SK-N-SH treated with all-trans-retinoic acid at 6 μM for 48 hours (cell line): ENCODE measurements at regions not wholly inside any gene's neighbourhood (a gene's known extent, or its start where the extent isn't known, plus 50 kb on each side); places are given as distances from the start of the nearest gene placed in this dataset.

Source experiments
- ATAC-seq: fragments of 200-7000 bp; cut with Tn5 transposase; 3 replicates; pipeline ENCODE4 v1.9.1; 2020; ENCODE audit warnings: mild to moderate bottlenecking, moderate library complexity
- ARNTL ChIP-seq: fragments of 450-650 bp; formaldehyde crosslinking; IDR thresholded peaks from 2 replicates; pipeline ENCODE4 v1.5.0; 2020; ENCODE audit warnings: low read depth, mild to moderate bottlenecking, moderate library complexity, borderline replicate concordance
- BACH2 ChIP-seq: fragments of 250-450 bp; sonication (Bioruptor Pico); IDR thresholded peaks from 2 replicates; pipeline ENCODE4 v1.9.0; 2021; ENCODE audit warnings: mild to moderate bottlenecking, borderline replicate concordance
- CSDC2 ChIP-seq: fragments of 250-450 bp; sonication (Bioruptor Pico); IDR thresholded peaks from 2 replicates; pipeline ENCODE4 v1.5.0; 2020; ENCODE audit warnings: mild to moderate bottlenecking, moderate library complexity
- GLIS3 ChIP-seq: fragments of 250-450 bp; sonication (Bioruptor Pico); IDR thresholded peaks from 2 replicates; pipeline ENCODE4 v1.5.0; 2020; ENCODE audit warnings: mild to moderate bottlenecking, moderate library complexity
- ISL1 ChIP-seq: fragments of 250-450 bp; sonication (Bioruptor Pico); IDR thresholded peaks from 2 replicates; pipeline ENCODE4 v2.1.2; 2022; ENCODE audit warnings: mild to moderate bottlenecking, moderate library complexity
- OSR1 ChIP-seq: fragments of 250-450 bp; sonication (Bioruptor Pico); IDR thresholded peaks from 2 replicates; pipeline ENCODE4 v1.8.0; 2022; ENCODE audit warnings: moderate library complexity, mild to moderate bottlenecking, inconsistent platforms
- PPARA ChIP-seq: fragments of 250-450 bp; sonication (Bioruptor Pico); IDR thresholded peaks from 2 replicates; pipeline ENCODE4 v1.5.0; 2020; ENCODE audit warnings: mild to moderate bottlenecking, borderline replicate concordance
- RARB ChIP-seq: fragments of 250-450 bp; sonication (Bioruptor Pico); IDR thresholded peaks from 2 replicates; pipeline ENCODE4 v1.8.0; 2021; ENCODE audit warnings: mild to moderate bottlenecking, moderate library complexity
- SNAI2 ChIP-seq: fragments of 250-450 bp; sonication (Bioruptor Pico); IDR thresholded peaks from 2 replicates; pipeline ENCODE4 v1.5.0; 2020; ENCODE audit warnings: mild to moderate bottlenecking, moderate library complexity
- TCF4 ChIP-seq: fragments of 250-450 bp; sonication (Bioruptor Pico); IDR thresholded peaks from 2 replicates; pipeline ENCODE4 v1.8.0; 2021; ENCODE audit warnings: mild to moderate bottlenecking, moderate library complexity, borderline replicate concordance
- TOX ChIP-seq: fragments of 250-450 bp; sonication (Bioruptor Pico); IDR thresholded peaks from 2 replicates; pipeline ENCODE4 v1.8.0; 2021; ENCODE audit warnings: mild to moderate bottlenecking, moderate library complexity, borderline replicate concordance
- ZC3H10 ChIP-seq: fragments of 250-450 bp; sonication (Bioruptor Pico); IDR thresholded peaks from 2 replicates; pipeline ENCODE4 v1.5.1; 2021; ENCODE audit warnings: mild to moderate bottlenecking, moderate library complexity
- ZFP3 ChIP-seq: fragments of 250-450 bp; sonication (Bioruptor Pico); IDR thresholded peaks from 2 replicates; pipeline ENCODE4 v1.5.0; 2020; ENCODE audit warnings: mild to moderate bottlenecking, moderate library complexity
- ZFP30 ChIP-seq: fragments of 450-650 bp; formaldehyde crosslinking; IDR thresholded peaks from 2 replicates; pipeline ENCODE4 v1.5.0; 2022; ENCODE audit warnings: mild to moderate bottlenecking, moderate library complexity
- ZNF565 ChIP-seq: fragments of 450-650 bp; formaldehyde crosslinking; conservative IDR thresholded peaks from 2 replicates; pipeline ENCODE4 v1.5.0; 2020; ENCODE audit warnings: low read depth, mild to moderate bottlenecking, moderate library complexity
- ZNF70 ChIP-seq: fragments of 450-650 bp; formaldehyde crosslinking; IDR thresholded peaks from 2 replicates; pipeline ENCODE4 v1.5.0; 2020; ENCODE audit warnings: mild to moderate bottlenecking, moderate library complexity
- ZNF8 ChIP-seq: fragments of 450-650 bp; formaldehyde crosslinking; IDR thresholded peaks from 2 replicates; pipeline ENCODE4 v1.5.0; 2020; ENCODE audit warnings: mild to moderate bottlenecking, moderate library complexity
- TF ChIP-seq, protein P1 (sequence below): fragments of 250-450 bp; sonication (Bioruptor Pico); IDR thresholded peaks from 2 replicates; pipeline ENCODE4 v1.8.0; 2020; ENCODE audit warnings: mild to moderate bottlenecking, moderate library complexity, borderline replicate concordance
- TF ChIP-seq, protein P2 (sequence below): fragments of 250-450 bp; sonication (Bioruptor Pico); IDR thresholded peaks from 2 replicates; pipeline ENCODE4 v1.5.1; 2021; ENCODE audit warnings: mild to moderate bottlenecking, moderate library complexity
- TF ChIP-seq, protein P3 (sequence below): fragments of 250-450 bp; sonication (Bioruptor Pico); IDR thresholded peaks from 2 replicates; pipeline ENCODE4 v1.5.0; 2020; ENCODE audit warnings: mild to moderate bottlenecking, moderate library complexity
- TF ChIP-seq, protein P4 (sequence below): fragments of 250-450 bp; sonication (Bioruptor Pico); IDR thresholded peaks from 2 replicates; pipeline ENCODE4 v1.8.0; 2021; ENCODE audit warnings: low read depth, mild to moderate bottlenecking, moderate library complexity, borderline replicate concordance
- TF ChIP-seq, protein P5 (sequence below): fragments of 250-450 bp; sonication (Bioruptor Pico); IDR thresholded peaks from 2 replicates; pipeline ENCODE4 v1.5.1; 2020; ENCODE audit warnings: low read depth, mild to moderate bottlenecking, moderate library complexity

- TF ChIP-seq ISL1 (CRISPR knock-in tag) (no peak), ZFP30 (CRISPR knock-in tag) (no peak), ARNTL (CRISPR knock-in tag) (no peak), ZNF70 (no peak), CSDC2 (CRISPR knock-in tag) (no peak), OSR1 (no peak), TOX (CRISPR knock-in tag) (no peak), ZFP3 (no peak), RARB (CRISPR knock-in tag) (no peak), ZC3H10 (CRISPR knock-in tag) (no peak), ZNF565 (CRISPR knock-in tag) (no peak), GLIS3 (CRISPR knock-in tag) (no peak), BACH2 (CRISPR knock-in tag) (no peak), SNAI2 (CRISPR knock-in tag) (no peak), PPARA (no peak), TCF4 (CRISPR knock-in tag) (no peak)
- TF ChIP-seq, protein P1, sequence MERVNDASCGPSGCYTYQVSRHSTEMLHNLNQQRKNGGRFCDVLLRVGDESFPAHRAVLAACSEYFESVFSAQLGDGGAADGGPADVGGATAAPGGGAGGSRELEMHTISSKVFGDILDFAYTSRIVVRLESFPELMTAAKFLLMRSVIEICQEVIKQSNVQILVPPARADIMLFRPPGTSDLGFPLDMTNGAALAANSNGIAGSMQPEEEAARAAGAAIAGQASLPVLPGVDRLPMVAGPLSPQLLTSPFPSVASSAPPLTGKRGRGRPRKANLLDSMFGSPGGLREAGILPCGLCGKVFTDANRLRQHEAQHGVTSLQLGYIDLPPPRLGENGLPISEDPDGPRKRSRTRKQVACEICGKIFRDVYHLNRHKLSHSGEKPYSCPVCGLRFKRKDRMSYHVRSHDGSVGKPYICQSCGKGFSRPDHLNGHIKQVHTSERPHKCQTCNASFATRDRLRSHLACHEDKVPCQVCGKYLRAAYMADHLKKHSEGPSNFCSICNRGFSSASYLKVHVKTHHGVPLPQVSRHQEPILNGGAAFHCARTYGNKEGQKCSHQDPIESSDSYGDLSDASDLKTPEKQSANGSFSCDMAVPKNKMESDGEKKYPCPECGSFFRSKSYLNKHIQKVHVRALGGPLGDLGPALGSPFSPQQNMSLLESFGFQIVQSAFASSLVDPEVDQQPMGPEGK (CRISPR knock-in tag) = no peak
- TF ChIP-seq, protein P2, sequence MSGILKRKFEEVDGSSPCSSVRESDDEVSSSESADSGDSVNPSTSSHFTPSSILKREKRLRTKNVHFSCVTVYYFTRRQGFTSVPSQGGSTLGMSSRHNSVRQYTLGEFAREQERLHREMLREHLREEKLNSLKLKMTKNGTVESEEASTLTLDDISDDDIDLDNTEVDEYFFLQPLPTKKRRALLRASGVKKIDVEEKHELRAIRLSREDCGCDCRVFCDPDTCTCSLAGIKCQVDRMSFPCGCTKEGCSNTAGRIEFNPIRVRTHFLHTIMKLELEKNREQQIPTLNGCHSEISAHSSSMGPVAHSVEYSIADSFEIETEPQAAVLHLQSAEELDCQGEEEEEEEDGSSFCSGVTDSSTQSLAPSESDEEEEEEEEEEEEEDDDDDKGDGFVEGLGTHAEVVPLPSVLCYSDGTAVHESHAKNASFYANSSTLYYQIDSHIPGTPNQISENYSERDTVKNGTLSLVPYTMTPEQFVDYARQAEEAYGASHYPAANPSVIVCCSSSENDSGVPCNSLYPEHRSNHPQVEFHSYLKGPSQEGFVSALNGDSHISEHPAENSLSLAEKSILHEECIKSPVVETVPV (CRISPR knock-in tag) = no peak
- TF ChIP-seq, protein P3, sequence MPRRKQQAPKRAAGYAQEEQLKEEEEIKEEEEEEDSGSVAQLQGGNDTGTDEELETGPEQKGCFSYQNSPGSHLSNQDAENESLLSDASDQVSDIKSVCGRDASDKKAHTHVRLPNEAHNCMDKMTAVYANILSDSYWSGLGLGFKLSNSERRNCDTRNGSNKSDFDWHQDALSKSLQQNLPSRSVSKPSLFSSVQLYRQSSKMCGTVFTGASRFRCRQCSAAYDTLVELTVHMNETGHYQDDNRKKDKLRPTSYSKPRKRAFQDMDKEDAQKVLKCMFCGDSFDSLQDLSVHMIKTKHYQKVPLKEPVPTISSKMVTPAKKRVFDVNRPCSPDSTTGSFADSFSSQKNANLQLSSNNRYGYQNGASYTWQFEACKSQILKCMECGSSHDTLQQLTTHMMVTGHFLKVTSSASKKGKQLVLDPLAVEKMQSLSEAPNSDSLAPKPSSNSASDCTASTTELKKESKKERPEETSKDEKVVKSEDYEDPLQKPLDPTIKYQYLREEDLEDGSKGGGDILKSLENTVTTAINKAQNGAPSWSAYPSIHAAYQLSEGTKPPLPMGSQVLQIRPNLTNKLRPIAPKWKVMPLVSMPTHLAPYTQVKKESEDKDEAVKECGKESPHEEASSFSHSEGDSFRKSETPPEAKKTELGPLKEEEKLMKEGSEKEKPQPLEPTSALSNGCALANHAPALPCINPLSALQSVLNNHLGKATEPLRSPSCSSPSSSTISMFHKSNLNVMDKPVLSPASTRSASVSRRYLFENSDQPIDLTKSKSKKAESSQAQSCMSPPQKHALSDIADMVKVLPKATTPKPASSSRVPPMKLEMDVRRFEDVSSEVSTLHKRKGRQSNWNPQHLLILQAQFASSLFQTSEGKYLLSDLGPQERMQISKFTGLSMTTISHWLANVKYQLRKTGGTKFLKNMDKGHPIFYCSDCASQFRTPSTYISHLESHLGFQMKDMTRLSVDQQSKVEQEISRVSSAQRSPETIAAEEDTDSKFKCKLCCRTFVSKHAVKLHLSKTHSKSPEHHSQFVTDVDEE = no peak
- TF ChIP-seq, protein P4, sequence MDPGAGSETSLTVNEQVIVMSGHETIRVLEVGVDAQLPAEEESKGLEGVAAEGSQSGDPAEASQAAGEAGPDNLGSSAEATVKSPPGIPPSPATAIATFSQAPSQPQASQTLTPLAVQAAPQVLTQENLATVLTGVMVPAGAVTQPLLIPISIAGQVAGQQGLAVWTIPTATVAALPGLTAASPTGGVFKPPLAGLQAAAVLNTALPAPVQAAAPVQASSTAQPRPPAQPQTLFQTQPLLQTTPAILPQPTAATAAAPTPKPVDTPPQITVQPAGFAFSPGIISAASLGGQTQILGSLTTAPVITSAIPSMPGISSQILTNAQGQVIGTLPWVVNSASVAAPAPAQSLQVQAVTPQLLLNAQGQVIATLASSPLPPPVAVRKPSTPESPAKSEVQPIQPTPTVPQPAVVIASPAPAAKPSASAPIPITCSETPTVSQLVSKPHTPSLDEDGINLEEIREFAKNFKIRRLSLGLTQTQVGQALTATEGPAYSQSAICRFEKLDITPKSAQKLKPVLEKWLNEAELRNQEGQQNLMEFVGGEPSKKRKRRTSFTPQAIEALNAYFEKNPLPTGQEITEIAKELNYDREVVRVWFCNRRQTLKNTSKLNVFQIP (CRISPR knock-in tag) = no peak
- ATAC-seq = no peak
Measured at GRCh38 chr4:128551280-128551679, 258.2 kb upstream of the JADE1 start.

DNA sequence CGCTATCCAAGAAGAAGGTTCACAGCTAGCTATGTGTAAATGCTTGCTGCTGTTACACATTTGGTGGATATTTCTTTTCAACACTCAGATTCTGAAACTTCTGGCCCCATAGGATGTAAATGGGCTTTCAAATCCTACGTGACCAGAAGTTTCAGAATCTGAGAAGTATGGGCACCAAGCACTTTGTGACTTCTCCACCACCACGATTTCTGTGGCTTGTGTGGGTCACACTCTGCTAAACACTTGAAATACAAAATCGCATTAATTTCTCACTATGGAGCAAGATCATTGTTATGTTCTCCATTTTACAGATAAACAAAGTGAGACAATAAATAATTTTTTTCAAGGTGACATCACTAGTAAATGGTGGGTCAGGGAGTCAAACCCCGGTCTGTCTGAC is 259.4 kb upstream of the JADE1 start:
- no peak for ATAC-seq
- TF ChIP-seq ARNTL (CRISPR knock-in tag) (no peak), RARB (CRISPR knock-in tag) (no peak), ZNF8 (CRISPR knock-in tag) (no peak), TCF4 (CRISPR knock-in tag) (no peak), ZNF565 (CRISPR knock-in tag) (no peak), BACH2 (CRISPR knock-in tag) (no peak), OSR1 (no peak), ZFP30 (CRISPR knock-in tag) (no peak), ZC3H10 (CRISPR knock-in tag) (no peak), ZNF70 (no peak), ISL1 (CRISPR knock-in tag) (no peak)
- TF ChIP-seq, protein P3 = no peak
- TF ChIP-seq, protein P4 (CRISPR knock-in tag) = no peak
- TF ChIP-seq, protein P5, sequence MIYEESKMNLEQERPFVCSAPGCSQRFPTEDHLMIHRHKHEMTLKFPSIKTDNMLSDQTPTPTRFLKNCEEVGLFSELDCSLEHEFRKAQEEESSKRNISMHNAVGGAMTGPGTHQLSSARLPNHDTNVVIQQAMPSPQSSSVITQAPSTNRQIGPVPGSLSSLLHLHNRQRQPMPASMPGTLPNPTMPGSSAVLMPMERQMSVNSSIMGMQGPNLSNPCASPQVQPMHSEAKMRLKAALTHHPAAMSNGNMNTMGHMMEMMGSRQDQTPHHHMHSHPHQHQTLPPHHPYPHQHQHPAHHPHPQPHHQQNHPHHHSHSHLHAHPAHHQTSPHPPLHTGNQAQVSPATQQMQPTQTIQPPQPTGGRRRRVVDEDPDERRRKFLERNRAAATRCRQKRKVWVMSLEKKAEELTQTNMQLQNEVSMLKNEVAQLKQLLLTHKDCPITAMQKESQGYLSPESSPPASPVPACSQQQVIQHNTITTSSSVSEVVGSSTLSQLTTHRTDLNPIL (CRISPR knock-in tag) = no peak
- TF ChIP-seq, protein P2 (CRISPR knock-in tag) = no peak
